CD1c-positive myeloid dendritic cell (primary cell): ENCODE measurements at regions not wholly inside any gene's neighbourhood (a gene's known extent, or its start where the extent isn't known, plus 50 kb on each side); places are given as distances from the start of the nearest gene placed in this dataset.
"Not testable (repeated sequence)": the region's sequence is repeated elsewhere in the genome, so short reads cannot be mapped to it uniquely, and the experiment has no call there.

Experiments
- DNase-seq: peaks from one replicate; pipeline ENCODE4 v3.0.0-alpha.2; 2016; ENCODE audit errors: extremely low spot score

- not testable (repeated sequence) for DNase-seq
Observed at GRCh38 chr3:162640208-162640607, 1143.6 kb downstream of the OTOL1 start.

DNA sequence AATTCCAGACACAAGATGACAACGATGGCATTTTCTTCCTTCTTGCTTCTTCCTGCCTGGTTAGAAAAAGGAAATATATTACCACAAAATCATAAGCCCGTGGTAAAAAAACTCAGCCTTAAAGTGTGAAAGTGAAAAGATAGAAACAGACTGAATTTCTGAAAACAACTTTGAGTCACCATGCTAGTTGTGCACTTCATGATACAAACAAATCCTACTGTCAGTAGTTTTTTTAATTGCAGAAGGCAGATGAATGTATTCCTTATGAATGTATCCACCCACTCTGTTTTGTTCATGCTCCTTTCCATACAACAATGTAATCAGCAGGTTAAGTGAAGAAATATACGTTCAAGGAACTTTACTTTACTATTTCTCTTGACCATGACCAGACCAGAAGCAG lies 1144.7 kb downstream of the OTOL1 start:
- DNase-seq: no peak

- DNase-seq: no peak
Observed at GRCh38 chr3:162641907-162642306, 1145.3 kb downstream of the OTOL1 start.

DNA sequence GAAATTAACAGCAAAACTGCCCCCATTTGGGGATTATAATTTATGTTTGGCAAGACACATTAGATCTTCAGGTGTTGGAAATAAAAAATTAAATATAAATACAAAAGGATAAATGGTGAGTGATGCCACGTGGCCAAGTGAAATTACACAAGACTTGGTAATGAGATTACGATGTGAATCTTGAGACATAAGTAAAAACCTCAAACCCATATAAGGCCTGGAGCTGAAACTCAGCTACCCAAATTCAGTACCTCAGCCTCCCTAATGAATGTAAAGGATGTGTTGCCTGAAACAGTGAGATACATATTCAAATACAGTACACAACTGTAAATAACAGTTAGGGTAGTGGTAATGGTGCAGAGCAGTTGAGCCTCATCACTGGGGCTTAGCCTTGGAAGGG lies 1146.6 kb downstream of the OTOL1 start:
- DNase-seq: no peak

DNA sequence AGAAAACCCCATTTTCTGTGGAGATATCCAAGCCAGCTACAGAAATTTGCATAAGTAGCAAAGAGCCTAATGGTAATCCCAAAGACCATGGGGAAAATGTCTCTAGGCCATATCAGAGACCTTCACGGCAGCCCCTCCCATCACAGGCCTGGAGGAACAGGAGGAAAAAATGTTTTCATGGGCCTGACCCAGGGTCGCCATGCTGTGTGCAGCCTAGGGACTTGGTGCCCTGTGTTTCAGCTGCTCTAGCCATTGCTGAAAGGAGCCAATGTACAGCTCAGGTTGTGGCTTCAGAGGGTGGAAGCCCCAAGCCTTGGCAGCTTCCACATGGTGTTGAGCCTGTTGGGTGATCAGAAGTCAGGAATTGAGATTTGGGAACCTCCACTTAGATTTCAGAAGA lies 1150.7 kb downstream of the OTOL1 start:
- DNase-seq: no peak

GRCh38 chr3:162658003-162658402 lies 1161.4 kb downstream of the OTOL1 start:
- no peak for DNase-seq

DNA sequence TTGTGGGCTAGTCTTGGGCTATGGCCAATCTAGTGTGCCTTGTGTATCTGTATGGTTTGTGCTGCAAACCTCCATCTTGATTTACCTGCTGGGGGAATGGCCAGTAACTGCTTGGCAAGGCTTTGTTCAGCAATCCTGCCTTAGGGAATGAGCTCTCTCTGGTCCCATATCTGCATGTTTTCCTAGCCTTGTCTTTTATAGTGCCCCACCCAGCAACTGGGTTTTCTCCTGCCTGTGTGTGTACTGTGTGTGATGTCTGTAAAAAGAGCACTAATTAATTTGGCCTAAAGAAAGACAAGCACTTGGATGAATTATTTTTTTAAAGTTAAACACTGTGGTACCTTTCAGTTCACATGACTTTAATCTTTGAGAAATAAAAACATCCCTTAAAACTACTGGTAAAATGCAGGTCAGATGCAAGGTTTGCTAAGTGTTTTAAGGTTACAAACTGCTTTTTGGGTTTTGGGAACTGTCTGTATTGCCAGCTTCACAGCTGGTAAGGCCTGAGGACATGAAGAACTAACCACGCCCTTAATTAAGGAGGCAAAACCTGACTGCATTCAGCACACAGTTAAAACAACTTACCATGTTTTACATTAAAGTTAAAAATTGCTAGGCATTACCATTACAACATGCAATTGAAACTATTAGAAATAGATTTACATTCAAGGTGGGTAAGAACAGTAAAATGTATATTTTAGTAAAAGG lies 1169.2 kb downstream of the OTOL1 start:
- no peak for DNase-seq

GRCh38 chr3:162666835-162667234 lies 1170.2 kb downstream of the OTOL1 start:
- DNase-seq: no peak

- DNase-seq: no peak
Observed at GRCh38 chr3:162670181-162670580, 1173.6 kb downstream of the OTOL1 start.

GRCh38 chr3:162677475-162677874 lies 1180.9 kb downstream of the OTOL1 start:
- DNase-seq: no peak

- DNase-seq: no peak
Observed at GRCh38 chr3:162678941-162679340, 1182.3 kb downstream of the OTOL1 start.

- DNase-seq: no peak
Observed at GRCh38 chr3:162684260-162684659, 1187.7 kb downstream of the OTOL1 start.

- no peak for DNase-seq
Observed at GRCh38 chr3:162699291-162699690, 1202.7 kb downstream of the OTOL1 start.

DNA sequence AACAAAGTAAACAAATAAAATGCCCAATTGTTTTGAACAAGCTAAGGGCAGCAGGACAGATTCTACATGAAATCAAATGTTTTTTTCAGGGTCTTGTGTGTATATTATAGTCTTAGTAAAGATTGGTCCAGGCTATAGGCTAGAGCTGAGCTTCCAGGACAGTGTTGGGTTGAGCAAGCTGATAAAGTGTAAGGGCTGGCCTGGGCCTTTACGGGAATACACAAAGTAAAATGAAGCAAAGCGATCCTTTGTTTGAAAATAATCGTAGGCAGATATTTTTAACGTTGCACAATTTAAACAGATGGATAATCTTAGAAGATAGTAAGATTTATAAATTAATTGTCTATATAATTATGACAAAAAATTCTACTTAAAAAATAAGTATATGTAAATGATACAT lies 1204.6 kb downstream of the OTOL1 start:
- DNase-seq: no peak

DNA sequence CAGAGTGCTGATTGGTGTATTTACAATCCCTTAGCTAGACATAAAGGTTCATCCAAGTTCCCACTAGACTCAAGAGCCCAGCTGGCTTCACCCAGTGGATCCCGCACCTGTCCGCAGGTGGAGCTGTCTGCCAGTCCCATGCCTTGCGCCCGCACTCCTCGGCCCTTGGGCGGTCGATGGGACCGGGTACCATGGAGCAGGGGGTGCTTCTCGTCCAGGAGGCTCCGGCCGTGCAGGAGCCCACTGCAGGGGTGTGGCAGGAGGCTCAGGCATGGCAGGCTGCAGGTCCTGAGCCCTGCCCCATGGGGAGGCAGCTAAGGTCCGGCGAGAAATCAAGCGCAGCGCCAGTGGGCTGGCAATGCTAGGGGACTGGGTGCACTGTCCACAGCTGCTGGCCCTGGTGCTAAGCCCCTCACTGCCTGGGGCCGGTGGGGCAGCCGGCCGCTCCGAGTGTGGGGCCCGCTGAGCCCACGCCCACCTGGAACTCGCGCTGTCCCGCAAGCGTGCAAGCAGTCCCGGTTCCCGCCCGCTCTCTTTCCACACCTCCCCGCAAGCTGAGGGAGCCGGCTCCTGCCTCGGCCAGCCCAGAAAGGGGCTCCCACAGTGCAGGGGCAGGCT lies 1206.3 kb downstream of the OTOL1 start:
- no peak for DNase-seq

DNA sequence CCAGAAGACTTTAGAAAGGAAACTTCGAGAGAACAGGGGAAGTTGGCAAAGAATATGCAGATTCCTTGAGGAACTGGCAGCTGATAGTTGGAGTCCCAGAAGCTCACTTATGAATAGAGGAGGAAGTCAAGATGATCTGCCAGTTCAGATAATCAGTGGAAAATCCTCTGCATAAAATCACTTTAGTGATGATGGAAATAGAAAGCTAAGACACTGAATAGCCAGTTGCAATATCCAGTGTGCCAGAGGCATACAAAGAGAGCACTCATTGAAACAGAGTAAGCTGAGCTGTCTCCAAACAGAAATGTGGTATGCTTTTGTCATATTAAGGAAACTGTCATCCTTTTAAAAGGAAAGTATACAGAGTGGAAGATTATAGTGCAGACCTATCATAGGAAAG lies 1207.6 kb downstream of the OTOL1 start:
- DNase-seq: no peak

GRCh38 chr3:162704799-162705385 lies 1208.3 kb downstream of the OTOL1 start:
- no peak for DNase-seq

DNA sequence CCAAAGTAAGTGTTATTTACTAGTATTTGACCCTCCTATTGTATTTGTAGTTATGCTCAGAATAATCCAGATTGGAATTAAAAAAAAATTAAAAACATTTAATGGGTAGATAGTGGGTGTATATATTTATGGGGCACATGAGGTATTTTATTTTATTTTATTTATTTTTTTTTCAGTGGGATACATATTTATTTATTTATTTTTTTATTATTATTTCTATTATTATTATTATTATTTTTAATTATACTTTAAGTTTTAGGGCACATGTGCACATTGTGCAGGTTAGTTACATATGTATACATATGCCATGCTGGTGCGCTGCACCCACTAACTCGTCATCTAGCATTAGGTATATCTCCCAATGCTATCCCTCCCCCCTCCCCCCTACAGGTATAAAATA lies 1211.8 kb downstream of the OTOL1 start:
- DNase-seq: not testable (repeated sequence)

- DNase-seq: not testable (repeated sequence)
Observed at GRCh38 chr3:162708942-162709706, 1212.5 kb downstream of the OTOL1 start.

DNA sequence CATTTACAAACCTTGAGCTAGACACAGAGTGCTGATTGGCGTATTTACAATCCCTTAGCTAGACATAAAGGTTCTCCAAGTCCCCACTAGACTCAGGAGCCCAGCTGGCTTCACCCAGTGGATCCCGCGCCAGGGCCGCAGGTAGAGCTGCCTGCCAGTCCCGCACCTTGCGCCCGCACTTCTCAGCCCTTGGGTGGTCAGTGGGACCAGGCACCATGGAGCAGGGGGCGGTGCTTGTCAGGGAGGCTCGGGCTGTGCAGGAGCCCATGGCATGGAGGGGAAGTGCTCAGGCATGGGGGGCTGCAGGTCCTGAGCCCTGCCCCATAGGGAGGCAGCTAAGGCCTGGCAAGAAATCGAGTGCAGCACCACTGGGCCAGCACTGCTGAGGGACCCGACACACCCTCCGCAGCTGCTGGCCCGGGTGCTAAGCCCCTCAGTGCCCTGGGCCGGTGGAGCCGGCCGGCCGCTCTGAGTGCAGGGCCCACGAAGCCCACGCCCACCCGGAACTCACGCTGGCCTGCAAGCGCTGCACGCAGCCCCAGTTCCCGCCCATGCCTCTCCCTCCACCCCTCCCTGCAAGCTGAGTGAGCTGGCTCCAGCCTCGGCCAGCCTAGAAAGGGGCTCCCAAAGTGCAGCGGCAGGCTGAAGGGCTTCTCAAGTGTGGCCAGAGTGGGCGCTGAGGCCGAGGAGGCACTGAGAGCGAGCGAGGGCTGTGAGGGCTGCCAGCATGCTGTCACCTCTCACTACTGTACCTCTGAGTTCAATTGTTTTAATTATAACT lies 1213.9 kb downstream of the OTOL1 start:
- no peak for DNase-seq

DNA sequence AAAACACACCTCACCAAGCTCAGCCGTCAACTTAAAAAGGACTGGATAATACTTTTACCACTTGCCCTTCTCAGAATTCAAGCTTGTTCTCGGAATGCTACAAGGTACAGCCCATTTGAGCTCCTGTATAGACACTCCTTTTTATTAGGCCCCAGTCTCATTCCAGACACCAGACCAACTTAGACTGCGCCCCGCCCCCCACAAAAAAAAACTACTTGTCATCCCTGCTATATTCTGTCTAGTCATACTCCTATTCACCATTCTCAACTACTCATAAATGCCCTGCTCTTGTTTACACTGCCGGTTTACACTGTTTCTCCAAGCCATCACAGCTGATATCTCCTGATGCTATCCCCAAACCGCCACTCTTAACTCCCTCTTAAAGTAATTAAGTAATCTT lies 1220.5 kb downstream of the OTOL1 start:
- DNase-seq: not testable (repeated sequence)

DNA sequence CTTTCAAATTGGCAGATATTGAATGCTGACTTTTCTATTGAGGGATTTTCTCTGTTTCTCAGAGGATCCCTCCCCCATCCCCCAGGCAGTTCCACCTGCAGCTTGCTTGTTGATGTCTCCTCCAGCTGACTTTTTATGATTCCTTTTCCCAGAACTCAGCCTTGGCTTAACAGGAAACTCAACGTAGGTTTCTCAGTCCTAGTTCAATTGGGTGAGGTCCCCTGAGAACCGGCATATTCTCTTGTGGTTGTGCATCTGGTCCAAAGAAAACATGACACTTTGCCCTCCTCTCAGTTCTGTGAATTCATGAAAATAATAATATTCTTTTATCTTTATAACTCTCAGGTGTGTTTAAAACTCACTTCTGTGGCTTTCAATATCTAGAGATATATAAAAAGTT lies 1222.1 kb downstream of the OTOL1 start:
- no peak for DNase-seq
